Adrenal gland (tissue), 9 donors: ENCODE measurements at regions not wholly inside any gene's neighbourhood (a gene's known extent, or its start where the extent isn't known, plus 50 kb on each side); places are given as distances from the start of the nearest gene placed in this dataset.

Experiments used
- DNase-seq, 7 donors: peaks; one replicate each; pipeline ENCODE4 v3.0.0-alpha.2; 2019 to 2020
- H3K27ac ChIP-seq, 5 donors: fragments of 200-600 bp; sonication (generic) in 4 of 5; 1 replicate in 3 of 5; 2 replicates in 2 of 5; pipeline versions ENCODE4 v1.5.1 to v1.8.0; 2016 to 2020; ENCODE audit warnings: mild to moderate bottlenecking in 1 of 5
- H3K27me3 ChIP-seq: fragments of 200-600 bp; 2 replicates; pipeline ENCODE4 v1.8.0; 2021
- H3K36me3 ChIP-seq, 2 donors: fragments of 200-600 bp; replicated peaks in 1 of 2; 1 replicate in 1 of 2; 2 replicates in 1 of 2; pipeline versions ENCODE4 v1.5.1 to v1.8.0; 2018 to 2022
- H3K4me1 ChIP-seq, 2 donors: fragments of 200-600 bp; replicated peaks in 1 of 2; 1 replicate in 1 of 2; 2 replicates in 1 of 2; pipeline versions ENCODE4 v1.5.1 to v1.8.0; 2018 to 2021
- H3K4me3 ChIP-seq, 4 donors: fragments of 200-600 bp; sonication (generic) in 3 of 4; one replicate each; pipeline ENCODE4 v1.5.1; 2016 to 2018
- H3K9me3 ChIP-seq, 3 donors: fragments of 200-600 bp; sonication (generic) in 1 of 3; replicated peaks in 1 of 3; 1 replicate in 2 of 3; 2 replicates in 1 of 3; pipeline versions ENCODE4 v1.5.1 to v1.8.0; 2016 to 2021
- CTCF ChIP-seq, 6 experiments: fragments of 450-650 bp in 4 of 6; fragments of 200-600 bp in 2 of 6; sonication (generic) in 1 of 6; IDR thresholded peaks; 1 replicate in 5 of 6; 2 replicates in 1 of 6; pipeline versions ENCODE4 v1.5.1 to v1.8.0; 2016 to 2021; ENCODE audit warnings: antibody characterized with exemption in 6 of 6, mild to moderate bottlenecking in 2 of 6, moderate library complexity in 1 of 6
- POLR2A ChIP-seq, 2 donors: fragments of 450-650 bp; IDR thresholded peaks; one replicate each; pipeline ENCODE4 v1.6.1; 2017; ENCODE audit warnings: antibody characterized with exemption in 2 of 2, mild to moderate bottlenecking in 2 of 2, moderate library complexity in 1 of 2
- WGBS, 4 donors: extraction: QIAGEN DNeasy Blood & Tissue Kit in 2 of 4; methylation state at CpG; one replicate each; pipeline versions ENCODE4 v1.1.5 to v1.1.7; 2013 to 2017; 5-methylcytosine and 5-hydroxymethylcytosine counted together
- intact Hi-C, 2 donors: fragments of 100-400 bp; cut with DNase I; formaldehyde crosslinking; loops; one replicate each; pipeline versions ENCODE4 v1.14.1 to v1.15.0; 2022 to 2023
- donor health status: healthy with polysubstance abuse.
- donor health status: Bipolar disorder and iron deficiency.
- donor health status: DM: yes; HTN: yes; CAD: no.
- donor health status: DM: no; HTN: no; CAD: no.
- donor health status: DM: no; HTN: no; CAD: no.

- intact Hi-C loops = no loop called here
These were observed 956.6 kb downstream of the GATA3 start for GRCh38 chr10:9010931-9011670.

GRCh38 chr10:9012312-9012711, 957.8 kb downstream of the GATA3 start:
- TF ChIP-seq CTCF (IDR thresholded peaks at IDR 0.05) (no peak), POLR2A (IDR thresholded peaks at IDR 0.05) (no peak)
- Histone ChIP-seq H3K27me3 (no peaks in the 10 kb centered on the region), H3K4me1 (no peaks in the 10 kb centered on the region), H3K27ac (no peak overlapping the region), H3K36me3 (no peaks in the 10 kb centered on the region), H3K4me3 (no peak overlapping the region), H3K9me3 (no peaks in the 10 kb centered on the region)
- no peak for DNase-seq
- intact Hi-C loops = no loop called here
- WGBS, 4 donors = 52 to 75% (median 61%) methylated on average over 1 of the region's 1 CpG

More at GRCh38 chr10:9010931-9011670, 956.6 kb downstream of the GATA3 start:
- Histone ChIP-seq H3K4me3 (no peak overlapping the region), H3K27me3 (no peaks in the 10 kb centered on the region), H3K36me3 (no peaks in the 10 kb centered on the region), H3K4me1 (no peaks in the 10 kb centered on the region), H3K9me3 (no peaks in the 10 kb centered on the region), H3K27ac (no peak overlapping the region)
- 68 to 81% (median 76%) methylated on average over 5 of the region's 5 CpGs for WGBS, 4 donors
- TF ChIP-seq POLR2A (IDR thresholded peaks at IDR 0.05) (no peak), CTCF (IDR thresholded peaks at IDR 0.05) (no peak)
- DNase-seq = no peak

- Histone ChIP-seq H3K4me1 (no peaks in the 10 kb centered on the region), H3K36me3 (no peaks in the 10 kb centered on the region), H3K27ac (no peak overlapping the region), H3K4me3 (no peak overlapping the region), H3K27me3 (no peaks in the 10 kb centered on the region), H3K9me3 (no peaks in the 10 kb centered on the region)
- no peak for DNase-seq
- 57 to 81% (median 61%) methylated on average over 2 of the region's 2 CpGs for WGBS, 4 donors
- intact Hi-C loops = no loop called here
- TF ChIP-seq POLR2A (IDR thresholded peaks at IDR 0.05) (no peak), CTCF (IDR thresholded peaks at IDR 0.05) (no peak)
These were observed 960.5 kb downstream of the GATA3 start for GRCh38 chr10:9015005-9015404.

- intact Hi-C loops = no loop called here
- no peaks in the 10 kb centered on the region for H3K36me3 ChIP-seq
- H3K4me1 ChIP-seq = no peaks in the 10 kb centered on the region
- H3K9me3 ChIP-seq = no peaks in the 10 kb centered on the region
- 90 to 96% (median 91%) methylated on average over 2 of the region's 2 CpGs for WGBS, 4 donors
- no peak overlapping the region for H3K27ac ChIP-seq
- TF ChIP-seq CTCF (IDR thresholded peaks at IDR 0.05) = no peak
- no peaks in the 10 kb centered on the region for H3K27me3 ChIP-seq
- no peak overlapping the region for H3K4me3 ChIP-seq
- no peak for DNase-seq
These were observed 961.0 kb downstream of the GATA3 start for GRCh38 chr10:9015447-9015846.
